Body of pancreas (tissue), 4 donors: ENCODE measurements at regions not wholly inside any gene's neighbourhood (a gene's known extent, or its start where the extent isn't known, plus 50 kb on each side); places are given as distances from the start of the nearest gene placed in this dataset. TPM values are rescaled to one million over a fixed set of nuclear protein-coding genes. Genes with fewer than 3 reads are reported as not detected.

ENCODE experiments used
- ATAC-seq: fragments of 150-250 bp; one replicate; pipeline ENCODE4 v1.9.1; 2016
- DNase-seq, 4 donors: peaks; one replicate each; pipeline ENCODE4 v3.0.0-alpha.2; 2019
- H3K27ac ChIP-seq, 4 donors: fragments of 200-600 bp; sonication (generic); 1 replicate in 3 of 4; 2 replicates in 1 of 4; pipeline versions ENCODE4 v1.5.1 to v1.6.1; 2016 to 2019; ENCODE audit warnings: mild to moderate bottlenecking in 1 of 4, mixed read lengths in 1 of 4, moderate library complexity in 1 of 4
- H3K27me3 ChIP-seq, 2 donors: fragments of 200-600 bp; sonication (generic); one replicate each; pipeline ENCODE4 v1.6.0; 2016; ENCODE audit warnings: mild to moderate bottlenecking in 1 of 2
- H3K36me3 ChIP-seq, 2 donors: fragments of 200-600 bp; sonication (generic); replicated peaks in 1 of 2; 2 replicates each; pipeline ENCODE4 v1.5.1; 2016; ENCODE audit warnings: low read depth in 2 of 2; ENCODE audit not compliant: insufficient read depth in 1 of 2
- H3K4me1 ChIP-seq: fragments of 200-600 bp; sonication (generic); one replicate; pipeline ENCODE4 v1.6.0; 2016
- H3K4me3 ChIP-seq, 2 donors: fragments of 200-600 bp; sonication (generic); 1 replicate in 1 of 2; 2 replicates in 1 of 2; pipeline ENCODE4 v1.5.1; 2016 to 2019
- H3K9me3 ChIP-seq, 3 donors: fragments of 200-600 bp; sonication (generic); 1 replicate in 2 of 3; 2 replicates in 1 of 3; pipeline ENCODE4 v1.5.1; 2016
- CTCF ChIP-seq, 7 experiments: fragments of 450-650 bp in 4 of 7; fragments of 200-600 bp in 3 of 7; sonication (generic) in 3 of 7; IDR thresholded peaks; one replicate each; pipeline ENCODE4 v1.5.1; 2016 to 2019; ENCODE audit warnings: antibody characterized with exemption in 7 of 7
- POLR2A ChIP-seq, 3 donors: fragments of 450-650 bp; IDR thresholded peaks; one replicate each; pipeline ENCODE4 v1.6.1; 2016; ENCODE audit warnings: antibody characterized with exemption in 3 of 3, mild to moderate bottlenecking in 2 of 3
- WGBS, 2 donors: methylation state at CpG; one replicate each; pipeline ENCODE4 v1.1.5; 2017; 5-methylcytosine and 5-hydroxymethylcytosine counted together
- intact Hi-C: fragments of 100-400 bp; cut with DNase I; formaldehyde crosslinking; loops from one replicate; pipeline ENCODE4 v1.15.1; 2023
- microRNA-seq, 2 donors: library from miRNA; unstranded; fragments of <30 nt; microRNA quantifications; one replicate each; pipeline ENCODE4, GENCODE V29; 2016; ENCODE audit warnings: borderline number of aligned reads in 2 of 2, borderline replicate concordance in 2 of 2
- small RNA-seq: library from RNA; depleted of rRNA; stranded (forward); fragments of <200 nt; gene quantifications from one replicate; pipeline ENCODE3, GENCODE V24; 2016

DNA sequence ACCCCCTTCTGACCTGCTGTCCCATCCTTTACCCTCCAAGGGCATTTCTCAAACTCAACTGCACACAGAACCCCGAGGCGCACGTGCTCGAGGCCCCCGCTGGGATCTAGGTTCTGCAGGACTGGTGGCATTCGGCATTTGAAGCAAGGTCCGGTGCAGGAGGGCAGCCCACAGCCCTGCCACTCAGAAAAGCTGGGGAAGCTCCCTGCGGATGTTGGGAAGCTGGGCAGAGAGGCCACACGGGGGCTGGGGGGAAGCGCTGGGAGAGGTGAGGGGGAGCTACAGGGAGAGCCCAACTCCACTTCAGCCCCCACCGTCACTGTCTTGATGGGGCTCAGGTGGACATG is 51.2 kb upstream of the SLCO4A1 start:
- ATAC-seq, result no peak
- WGBS, 2 donors, result 22 to 56% methylated on average over 4 to 11 of the region's 11 CpGs
- TF ChIP-seq CTCF (IDR thresholded peaks at IDR 0.05) (no peak), POLR2A (IDR thresholded peaks at IDR 0.05) (no peak)
- DNase-seq, result no peak
- Histone ChIP-seq H3K4me3 (no peak overlapping the region), H3K9me3 (no peaks in the 10 kb centered on the region), H3K36me3 (no peaks in the 10 kb centered on the region), H3K4me1 (peaks cover 7% of the 10 kb centered on the region), H3K27ac (no peak overlapping the region), H3K27me3 (peaks cover 0 to 7% of the 10 kb centered on the region in 2 donors)
- intact Hi-C loops, result no loop called here

- intact Hi-C loops, result no loop called here
- H3K4me1 ChIP-seq, result peaks cover 7% of the 10 kb centered on the region
- WGBS, 2 donors, result 69 to 71% methylated on average over 10 of the region's 10 CpGs
- no peak overlapping the region for H3K27ac ChIP-seq
- ATAC-seq (no peak), DNase-seq (no peak)
- no peaks in the 10 kb centered on the region for H3K9me3 ChIP-seq
- H3K4me3 ChIP-seq, result no peak overlapping the region
- no peaks in the 10 kb centered on the region for H3K36me3 ChIP-seq
- TF ChIP-seq CTCF (IDR thresholded peaks at IDR 0.05), result no peak
- TF ChIP-seq POLR2A (IDR thresholded peaks at IDR 0.05), result no peak
- H3K27me3 ChIP-seq, result peaks cover 0 to 7% of the 10 kb centered on the region in 2 donors
These were observed 50.7 kb upstream of the SLCO4A1 start for GRCh38 chr20:62591591-62591990.

Small RNA genes in the stretch of these regions (microRNA-seq; reads per million reads assigned to microRNA genes)
- gene MIR1-1 (1.3 to 2.3 reads per million in 2 donors), gene MIR133A2 (0 reads per million in 2 donors)

Small RNA genes in the stretch of these regions (small RNA-seq; reads per million reads assigned to genes)
- not detected for gene MIR1-1
